HL-60 (cell line): ENCODE measurements at regions not wholly inside any gene's neighbourhood (a gene's known extent, or its start where the extent isn't known, plus 50 kb on each side); places are given as distances from the start of the nearest gene placed in this dataset.

Experiments used
- DNase-seq, 2 experiments: peaks; one replicate each; pipeline ENCODE4 v3.0.0-alpha.2; 2010 to 2020; ENCODE audit warnings: low read depth in 1 of 2, low spot score in 1 of 2
- H3K27ac ChIP-seq: fragments of 250-450 bp; sonication (Bioruptor Pico); replicated peaks from 2 replicates; pipeline ENCODE4 v1.5.1; 2020; ENCODE audit warnings: mild to moderate bottlenecking, moderate library complexity
- H3K27me3 ChIP-seq: fragments of 250-450 bp; sonication (Bioruptor Pico); 2 replicates; pipeline ENCODE4 v1.5.1; 2021; ENCODE audit warnings: mild to moderate bottlenecking, moderate library complexity; ENCODE audit not compliant: insufficient read depth, poor library complexity, severe bottlenecking
- H3K4me3 ChIP-seq: replicated peaks from 2 replicates; pipeline ENCODE4 v1.5.1; 2011; ENCODE audit warnings: mild to moderate bottlenecking, control low read depth, low read length; ENCODE audit not compliant: insufficient read depth
- GABPA ChIP-seq: IDR thresholded peaks from 2 replicates; pipeline ENCODE4 v1.6.1; 2012; ENCODE audit warnings: low read depth
- POLR2AphosphoS5 ChIP-seq: IDR thresholded peaks from 2 replicates; pipeline ENCODE4 v1.6.1; 2012; ENCODE audit warnings: low read depth
- SPI1 ChIP-seq: IDR thresholded peaks from 2 replicates; pipeline ENCODE4 v1.6.1; 2012; ENCODE audit warnings: low read depth, mild to moderate bottlenecking, borderline replicate concordance
- TF ChIP-seq, protein P1 (sequence below): IDR thresholded peaks from one replicate; pipeline ENCODE4 v1.5.1; 2011; ENCODE audit warnings: low read length, control low read depth, inconsistent platforms; ENCODE audit not compliant: insufficient read depth
- TF ChIP-seq, protein P2 (sequence below): IDR thresholded peaks from 2 replicates; pipeline ENCODE4 v1.6.1; 2012; ENCODE audit warnings: low read depth; ENCODE audit not compliant: insufficient replicate concordance

DNA sequence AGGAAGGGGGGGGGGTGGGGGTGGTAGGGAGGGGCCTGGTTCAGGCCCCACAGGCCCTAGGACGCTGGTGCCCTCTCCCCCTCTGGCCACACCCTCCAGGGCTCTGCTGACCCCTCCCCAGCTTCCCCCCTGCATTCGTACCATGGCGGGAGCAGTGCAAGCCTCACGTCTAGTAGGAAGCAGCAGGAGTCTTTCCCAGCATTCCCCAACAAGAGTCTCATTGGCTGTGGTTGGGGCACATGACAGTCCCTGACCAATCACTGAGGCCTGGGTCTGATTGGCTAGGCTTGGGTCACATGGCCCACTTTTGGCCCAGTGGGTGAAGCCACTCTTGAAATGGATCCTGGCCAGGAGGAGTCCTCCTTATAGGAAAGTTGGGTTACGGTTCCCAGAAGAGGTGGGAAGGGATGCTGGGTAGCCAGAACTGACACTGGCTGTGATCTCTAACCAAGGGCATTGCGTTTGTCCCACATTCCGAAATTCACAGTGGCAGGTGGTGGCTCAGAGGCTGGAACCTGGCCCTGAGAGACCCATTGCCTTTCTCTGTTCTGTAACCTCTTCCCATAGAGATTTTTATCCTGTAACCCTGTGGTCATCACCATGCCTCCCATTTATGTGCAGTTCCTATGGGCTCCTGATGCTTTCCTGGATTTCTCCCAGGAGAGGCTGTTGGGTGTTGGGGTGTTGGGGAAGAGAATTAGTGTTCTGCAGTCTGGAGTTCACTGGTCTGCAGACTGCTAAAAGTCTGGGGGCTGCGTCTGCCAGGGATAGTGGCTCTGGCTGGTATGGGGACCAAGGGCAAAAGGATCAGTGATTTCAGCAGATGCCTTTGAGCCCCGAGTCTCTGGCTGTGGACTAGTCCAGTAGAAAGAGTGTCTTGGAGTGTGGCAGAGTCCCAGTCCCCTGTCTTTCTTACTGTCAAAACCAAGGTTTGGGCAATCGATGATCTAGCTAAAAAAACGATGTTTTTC is 58.9 kb upstream of the MYEOV start:
- Histone ChIP-seq H3K27ac (no peak overlapping the region), H3K4me3 (no peak overlapping the region), H3K27me3 (no peaks in the 10 kb centered on the region)
- DNase-seq: no peak
- TF ChIP-seq, protein P1, sequence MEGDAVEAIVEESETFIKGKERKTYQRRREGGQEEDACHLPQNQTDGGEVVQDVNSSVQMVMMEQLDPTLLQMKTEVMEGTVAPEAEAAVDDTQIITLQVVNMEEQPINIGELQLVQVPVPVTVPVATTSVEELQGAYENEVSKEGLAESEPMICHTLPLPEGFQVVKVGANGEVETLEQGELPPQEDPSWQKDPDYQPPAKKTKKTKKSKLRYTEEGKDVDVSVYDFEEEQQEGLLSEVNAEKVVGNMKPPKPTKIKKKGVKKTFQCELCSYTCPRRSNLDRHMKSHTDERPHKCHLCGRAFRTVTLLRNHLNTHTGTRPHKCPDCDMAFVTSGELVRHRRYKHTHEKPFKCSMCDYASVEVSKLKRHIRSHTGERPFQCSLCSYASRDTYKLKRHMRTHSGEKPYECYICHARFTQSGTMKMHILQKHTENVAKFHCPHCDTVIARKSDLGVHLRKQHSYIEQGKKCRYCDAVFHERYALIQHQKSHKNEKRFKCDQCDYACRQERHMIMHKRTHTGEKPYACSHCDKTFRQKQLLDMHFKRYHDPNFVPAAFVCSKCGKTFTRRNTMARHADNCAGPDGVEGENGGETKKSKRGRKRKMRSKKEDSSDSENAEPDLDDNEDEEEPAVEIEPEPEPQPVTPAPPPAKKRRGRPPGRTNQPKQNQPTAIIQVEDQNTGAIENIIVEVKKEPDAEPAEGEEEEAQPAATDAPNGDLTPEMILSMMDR: no peak
- TF ChIP-seq, protein P2, sequence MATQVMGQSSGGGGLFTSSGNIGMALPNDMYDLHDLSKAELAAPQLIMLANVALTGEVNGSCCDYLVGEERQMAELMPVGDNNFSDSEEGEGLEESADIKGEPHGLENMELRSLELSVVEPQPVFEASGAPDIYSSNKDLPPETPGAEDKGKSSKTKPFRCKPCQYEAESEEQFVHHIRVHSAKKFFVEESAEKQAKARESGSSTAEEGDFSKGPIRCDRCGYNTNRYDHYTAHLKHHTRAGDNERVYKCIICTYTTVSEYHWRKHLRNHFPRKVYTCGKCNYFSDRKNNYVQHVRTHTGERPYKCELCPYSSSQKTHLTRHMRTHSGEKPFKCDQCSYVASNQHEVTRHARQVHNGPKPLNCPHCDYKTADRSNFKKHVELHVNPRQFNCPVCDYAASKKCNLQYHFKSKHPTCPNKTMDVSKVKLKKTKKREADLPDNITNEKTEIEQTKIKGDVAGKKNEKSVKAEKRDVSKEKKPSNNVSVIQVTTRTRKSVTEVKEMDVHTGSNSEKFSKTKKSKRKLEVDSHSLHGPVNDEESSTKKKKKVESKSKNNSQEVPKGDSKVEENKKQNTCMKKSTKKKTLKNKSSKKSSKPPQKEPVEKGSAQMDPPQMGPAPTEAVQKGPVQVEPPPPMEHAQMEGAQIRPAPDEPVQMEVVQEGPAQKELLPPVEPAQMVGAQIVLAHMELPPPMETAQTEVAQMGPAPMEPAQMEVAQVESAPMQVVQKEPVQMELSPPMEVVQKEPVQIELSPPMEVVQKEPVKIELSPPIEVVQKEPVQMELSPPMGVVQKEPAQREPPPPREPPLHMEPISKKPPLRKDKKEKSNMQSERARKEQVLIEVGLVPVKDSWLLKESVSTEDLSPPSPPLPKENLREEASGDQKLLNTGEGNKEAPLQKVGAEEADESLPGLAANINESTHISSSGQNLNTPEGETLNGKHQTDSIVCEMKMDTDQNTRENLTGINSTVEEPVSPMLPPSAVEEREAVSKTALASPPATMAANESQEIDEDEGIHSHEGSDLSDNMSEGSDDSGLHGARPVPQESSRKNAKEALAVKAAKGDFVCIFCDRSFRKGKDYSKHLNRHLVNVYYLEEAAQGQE: no peak
- TF ChIP-seq GABPA (no peak), SPI1 (no peak), POLR2AphosphoS5 (no peak)

DNA sequence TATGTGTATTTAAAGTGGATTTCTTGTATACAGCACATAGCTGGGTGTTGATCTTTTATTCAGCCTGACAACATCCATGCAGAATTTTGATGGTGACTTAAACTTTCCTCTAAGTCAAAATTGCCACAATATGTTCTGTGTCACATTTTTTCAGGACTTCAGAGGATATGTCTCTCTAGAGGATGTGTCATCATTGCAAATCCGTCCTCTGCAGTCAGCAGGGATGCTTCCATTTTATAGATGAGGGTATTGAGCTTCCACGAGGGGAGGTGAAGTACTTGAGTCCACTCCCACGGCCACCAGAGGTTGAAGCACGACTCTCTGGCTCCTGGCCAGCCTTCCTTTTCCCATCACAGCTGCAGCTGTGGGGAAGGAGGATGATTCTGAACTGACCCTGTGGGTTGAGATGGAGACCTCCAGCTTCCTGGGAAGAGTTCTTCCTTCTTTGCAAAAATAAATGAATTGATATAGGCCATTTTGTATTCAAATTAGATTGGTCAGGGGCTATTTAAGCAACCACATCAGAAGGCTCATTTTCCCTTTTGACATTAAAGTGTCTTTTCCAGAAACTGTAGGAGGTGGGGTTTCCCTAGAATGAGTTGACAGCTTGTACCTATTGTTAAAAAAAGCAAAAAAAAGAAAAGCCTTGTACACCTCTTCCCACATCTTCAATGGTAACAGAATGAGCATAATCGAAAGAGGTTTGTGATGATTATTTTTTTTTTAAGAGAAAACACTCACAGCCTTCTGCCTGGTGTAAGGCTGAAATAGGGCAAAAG is 55.2 kb upstream of the MYEOV start:
- no peak for DNase-seq
- H3K27me3 ChIP-seq: no peaks in the 10 kb centered on the region
- TF ChIP-seq, protein P2: no peak
- TF ChIP-seq POLR2AphosphoS5: no peak
- TF ChIP-seq, protein P1: no peak
- no peak for TF ChIP-seq GABPA
- TF ChIP-seq SPI1: no peak
- H3K4me3 ChIP-seq: no peak overlapping the region
- H3K27ac ChIP-seq: no peak overlapping the region

DNA sequence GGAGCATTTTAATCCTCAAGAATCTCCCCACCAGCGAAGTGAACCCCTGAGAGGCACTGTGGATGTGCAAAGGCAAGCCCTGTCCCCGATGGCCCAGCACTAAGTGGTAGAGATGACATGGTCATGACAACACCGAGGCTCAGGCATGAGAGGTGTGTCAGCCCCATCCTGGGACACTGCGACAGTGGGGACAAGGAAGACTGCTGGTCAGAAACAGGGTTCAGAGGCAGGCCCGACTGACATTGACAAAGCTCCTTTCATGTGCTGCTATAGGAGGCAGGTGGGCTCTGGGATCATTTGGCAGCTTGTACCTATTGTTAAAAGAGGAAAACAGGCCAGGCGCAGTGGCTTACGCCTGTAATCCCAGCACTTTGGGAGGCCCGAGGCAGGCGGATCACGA is 54.3 kb upstream of the MYEOV start:
- no peak overlapping the region for H3K4me3 ChIP-seq
- TF ChIP-seq SPI1: no peak
- TF ChIP-seq, protein P2: no peak
- TF ChIP-seq, protein P1: no peak
- no peak for TF ChIP-seq POLR2AphosphoS5
- no peak for TF ChIP-seq GABPA
- DNase-seq: no peak
- no peak overlapping the region for H3K27ac ChIP-seq
- no peaks in the 10 kb centered on the region for H3K27me3 ChIP-seq
